Body of pancreas (tissue), 4 donors: ENCODE measurements at regions not wholly inside any gene's neighbourhood (a gene's known extent, or its start where the extent isn't known, plus 50 kb on each side); places are given as distances from the start of the nearest gene placed in this dataset.
A peak's percentile ranks its signal among the peaks of the same experiment; 100 is the strongest.

Experiments
- ATAC-seq: fragments of 150-250 bp; one replicate; pipeline ENCODE4 v1.9.1; 2016
- DNase-seq, 4 donors: peaks; one replicate each; pipeline ENCODE4 v3.0.0-alpha.2; 2019
- H3K27ac ChIP-seq, 4 donors: fragments of 200-600 bp; sonication (generic); 1 replicate in 3 of 4; 2 replicates in 1 of 4; pipeline versions ENCODE4 v1.5.1 to v1.6.1; 2016 to 2019; ENCODE audit warnings: mild to moderate bottlenecking in 1 of 4, mixed read lengths in 1 of 4, moderate library complexity in 1 of 4
- H3K27me3 ChIP-seq, 2 donors: fragments of 200-600 bp; sonication (generic); one replicate each; pipeline ENCODE4 v1.6.0; 2016; ENCODE audit warnings: mild to moderate bottlenecking in 1 of 2
- H3K36me3 ChIP-seq, 2 donors: fragments of 200-600 bp; sonication (generic); replicated peaks in 1 of 2; 2 replicates each; pipeline ENCODE4 v1.5.1; 2016; ENCODE audit warnings: low read depth in 2 of 2; ENCODE audit not compliant: insufficient read depth in 1 of 2
- H3K4me1 ChIP-seq: fragments of 200-600 bp; sonication (generic); one replicate; pipeline ENCODE4 v1.6.0; 2016
- H3K4me3 ChIP-seq, 2 donors: fragments of 200-600 bp; sonication (generic); 1 replicate in 1 of 2; 2 replicates in 1 of 2; pipeline ENCODE4 v1.5.1; 2016 to 2019
- H3K9me3 ChIP-seq, 3 donors: fragments of 200-600 bp; sonication (generic); 1 replicate in 2 of 3; 2 replicates in 1 of 3; pipeline ENCODE4 v1.5.1; 2016
- CTCF ChIP-seq, 7 experiments: fragments of 450-650 bp in 4 of 7; fragments of 200-600 bp in 3 of 7; sonication (generic) in 3 of 7; IDR thresholded peaks; one replicate each; pipeline ENCODE4 v1.5.1; 2016 to 2019; ENCODE audit warnings: antibody characterized with exemption in 7 of 7
- POLR2A ChIP-seq, 3 donors: fragments of 450-650 bp; IDR thresholded peaks; one replicate each; pipeline ENCODE4 v1.6.1; 2016; ENCODE audit warnings: antibody characterized with exemption in 3 of 3, mild to moderate bottlenecking in 2 of 3
- WGBS, 2 donors: methylation state at CpG; one replicate each; pipeline ENCODE4 v1.1.5; 2017; 5-methylcytosine and 5-hydroxymethylcytosine counted together
- intact Hi-C: fragments of 100-400 bp; cut with DNase I; formaldehyde crosslinking; loops from one replicate; pipeline ENCODE4 v1.15.1; 2023

GRCh38 chr5:96254980-96255691 is 177.9 kb downstream of the PCSK1 start:
- DNase-seq (peak in 3 of 4 donors; percentile 24 to 52 (median 31)), ATAC-seq (peak; percentile 44)
- Histone ChIP-seq H3K4me3 (no peak overlapping the region), H3K4me1 (peaks cover 34% of the 10 kb centered on the region), H3K27me3 (no peaks in the 10 kb centered on the region), H3K36me3 (no peaks in the 10 kb centered on the region), H3K9me3 (no peaks in the 10 kb centered on the region), H3K27ac (peak overlapping the region; percentile 5 to 58 (median 28))
- TF ChIP-seq POLR2A (IDR thresholded peaks at IDR 0.05) = no peak
- TF ChIP-seq CTCF (IDR thresholded peaks at IDR 0.05) = no peak
- intact Hi-C loops = no loop called here
- 15 to 21% methylated on average over 5 of the region's 5 CpGs for WGBS, 2 donors

- Histone ChIP-seq H3K27me3 (no peaks in the 10 kb centered on the region), H3K27ac (peak overlapping the region in 2 of 4 donors; percentile 1 to 21), H3K9me3 (no peaks in the 10 kb centered on the region), H3K36me3 (no peaks in the 10 kb centered on the region), H3K4me1 (peaks cover 32% of the 10 kb centered on the region), H3K4me3 (no peak overlapping the region)
- TF ChIP-seq POLR2A (IDR thresholded peaks at IDR 0.05) (no peak), CTCF (IDR thresholded peaks at IDR 0.05) (no peak)
- 21 to 26% methylated on average over 2 of the region's 2 CpGs for WGBS, 2 donors
- DNase-seq (peak in 2 of 4 donors; percentile 16 to 20), ATAC-seq (peak; percentile 68)
- intact Hi-C loops = no loop called here
Observed at GRCh38 chr5:96253140-96253539, 179.9 kb downstream of the PCSK1 start.

GRCh38 chr5:96252596-96252995 is 180.5 kb downstream of the PCSK1 start:
- no peaks in the 10 kb centered on the region for H3K27me3 ChIP-seq
- no peak overlapping the region for H3K4me3 ChIP-seq
- DNase-seq = no peak
- TF ChIP-seq POLR2A (IDR thresholded peaks at IDR 0.05) (no peak), CTCF (IDR thresholded peaks at IDR 0.05) (no peak)
- peak overlapping the region in 2 of 4 donors; percentile 1 to 21 for H3K27ac ChIP-seq
- ATAC-seq = no peak
- no peaks in the 10 kb centered on the region for H3K9me3 ChIP-seq
- H3K36me3 ChIP-seq = no peaks in the 10 kb centered on the region
- peaks cover 38% of the 10 kb centered on the region for H3K4me1 ChIP-seq
- WGBS, 2 donors = 25 to 31% methylated on average over 4 of the region's 4 CpGs
- intact Hi-C loops = no loop called here

- intact Hi-C loops = no loop called here
- H3K27ac ChIP-seq = no peak overlapping the region
- ATAC-seq (no peak), DNase-seq (no peak)
- H3K4me3 ChIP-seq = no peak overlapping the region
- no peak for TF ChIP-seq POLR2A (IDR thresholded peaks at IDR 0.05)
- no peak for TF ChIP-seq CTCF (IDR thresholded peaks at IDR 0.05)
- no peaks in the 10 kb centered on the region for H3K27me3 ChIP-seq
- H3K36me3 ChIP-seq = no peaks in the 10 kb centered on the region
- 90 to 94% methylated on average over 2 of the region's 2 CpGs for WGBS, 2 donors
- H3K4me1 ChIP-seq = peaks cover 54% of the 10 kb centered on the region
- no peaks in the 10 kb centered on the region for H3K9me3 ChIP-seq
Observed at GRCh38 chr5:96250782-96251181, 182.3 kb downstream of the PCSK1 start.

GRCh38 chr5:96248131-96248530 is 184.9 kb downstream of the PCSK1 start:
- Histone ChIP-seq H3K27me3 (no peaks in the 10 kb centered on the region), H3K4me3 (no peak overlapping the region), H3K4me1 (peaks cover 66% of the 10 kb centered on the region), H3K27ac (peak overlapping the region; percentile 52 to 68 (median 60)), H3K9me3 (no peaks in the 10 kb centered on the region), H3K36me3 (no peaks in the 10 kb centered on the region)
- no peak for TF ChIP-seq CTCF (IDR thresholded peaks at IDR 0.05)
- no peak for TF ChIP-seq POLR2A (IDR thresholded peaks at IDR 0.05)
- intact Hi-C loops = no loop called here
- ATAC-seq = no peak
- 53 to 63% methylated on average over 3 of the region's 3 CpGs for WGBS, 2 donors
- no peak for DNase-seq
